ENCODE measurements at regions not wholly inside any gene's neighbourhood (a gene's known extent, or its start where the extent isn't known, plus 50 kb on each side); places are given as distances from the start of the nearest gene placed in this dataset.

GRCh38 chr6:118391086-118391485 is 157.0 kb upstream of the PLN start:
- no peak for TF ChIP-seq Cebpa-rat (IDR thresholded peaks at IDR 0.05)
- Histone ChIP-seq H3K4me1 (peaks cover 6% of the 10 kb centered on the region; the same call in 1 of the 2 replicates), H3K9me3 (no peaks in the 10 kb centered on the region), H3K36me3 (no peaks in the 10 kb centered on the region), H3K4me2 (no peak overlapping the region), H3K27me3 (no peaks in the 10 kb centered on the region), H3K9ac (no peak overlapping the region), H3K4me3 (no peak overlapping the region), H3K27ac (no peak overlapping the region), H4K20me1 (no peaks in the 10 kb centered on the region)

- H3K4me1 ChIP-seq = no peaks in the 10 kb centered on the region
- H3K9me3 ChIP-seq = no peaks in the 10 kb centered on the region
- H3K36me3 ChIP-seq = no peaks in the 10 kb centered on the region
- no peak overlapping the region for H3K9ac ChIP-seq
- no peaks in the 10 kb centered on the region for H4K20me1 ChIP-seq
- no peak for TF ChIP-seq Cebpa-rat (IDR thresholded peaks at IDR 0.05)
- no peak overlapping the region for H3K4me3 ChIP-seq
- H3K4me2 ChIP-seq = no peak overlapping the region
- no peaks in the 10 kb centered on the region for H3K27me3 ChIP-seq
- no peak overlapping the region for H3K27ac ChIP-seq
Measured at GRCh38 chr6:118394106-118394505, 154.0 kb upstream of the PLN start.

- H3K4me1 ChIP-seq = no peaks in the 10 kb centered on the region
- no peak overlapping the region for H3K9ac ChIP-seq
- H3K27ac ChIP-seq = no peak overlapping the region
Measured at GRCh38 chr6:118396969-118397368, 151.1 kb upstream of the PLN start.

GRCh38 chr6:118397671-118398465 is 150.2 kb upstream of the PLN start:
- Histone ChIP-seq H3K27ac (no peak overlapping the region), H3K27me3 (no peaks in the 10 kb centered on the region), H3K4me2 (no peak overlapping the region), H3K9ac (no peak overlapping the region), H3K36me3 (no peaks in the 10 kb centered on the region), H3K9me3 (no peaks in the 10 kb centered on the region), H4K20me1 (no peaks in the 10 kb centered on the region), H3K4me1 (no peaks in the 10 kb centered on the region), H3K4me3 (no peak overlapping the region)
- TF ChIP-seq Cebpa-rat (IDR thresholded peaks at IDR 0.05) = no peak

More at GRCh38 chr6:118396969-118397368, 151.1 kb upstream of the PLN start:
- no peaks in the 10 kb centered on the region for H3K27me3 ChIP-seq
- H4K20me1 ChIP-seq = no peaks in the 10 kb centered on the region
- no peak overlapping the region for H3K4me2 ChIP-seq
- no peaks in the 10 kb centered on the region for H3K36me3 ChIP-seq
- H3K9me3 ChIP-seq = no peaks in the 10 kb centered on the region
- no peak for TF ChIP-seq Cebpa-rat (IDR thresholded peaks at IDR 0.05)
- H3K4me3 ChIP-seq = no peak overlapping the region

DNA sequence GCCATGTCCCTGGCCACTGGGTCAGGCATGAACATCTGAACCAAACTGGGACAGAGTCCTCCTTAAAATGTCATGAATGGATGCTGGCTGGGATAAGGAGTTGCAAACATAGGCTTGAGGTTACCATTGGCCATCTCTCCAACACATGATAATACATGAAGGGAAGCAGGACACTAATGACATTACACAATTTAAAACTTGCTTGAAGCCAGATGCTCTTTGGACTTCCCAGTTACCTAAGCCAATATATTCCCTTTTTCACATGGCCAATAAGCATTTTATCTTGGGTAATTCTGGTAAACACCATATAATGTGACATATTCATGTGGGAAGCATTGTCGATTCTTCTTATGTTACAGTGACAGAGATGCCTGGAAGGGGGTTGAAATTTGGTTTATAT is 148.0 kb upstream of the PLN start:
- TF ChIP-seq Cebpa-rat (IDR thresholded peaks at IDR 0.05) = no peak
- no peak overlapping the region for H3K4me2 ChIP-seq

DNA sequence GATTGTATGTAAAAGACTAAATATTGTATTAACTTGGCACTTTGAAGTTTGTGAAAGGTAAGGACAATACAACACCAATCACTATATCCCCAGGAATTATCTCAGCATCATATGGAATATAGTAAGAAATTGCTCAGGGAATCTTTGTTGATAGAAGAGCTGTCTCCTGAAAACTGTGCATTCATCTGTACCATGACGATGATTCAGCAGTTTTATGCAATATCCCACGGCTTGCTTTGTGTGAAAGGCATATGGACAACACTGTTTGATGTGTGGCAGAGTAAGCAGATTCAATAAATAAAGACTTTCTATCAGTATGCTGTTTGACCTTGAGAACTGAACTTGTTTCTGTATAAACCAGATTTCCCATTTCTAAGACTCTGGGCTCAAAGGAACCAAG is 147.5 kb upstream of the PLN start:
- H3K4me1 ChIP-seq = no peaks in the 10 kb centered on the region
- no peaks in the 10 kb centered on the region for H3K9me3 ChIP-seq
- H3K4me2 ChIP-seq = no peak overlapping the region
- no peak overlapping the region for H3K4me3 ChIP-seq
- no peaks in the 10 kb centered on the region for H3K27me3 ChIP-seq
- TF ChIP-seq Cebpa-rat (IDR thresholded peaks at IDR 0.05) = no peak
- H4K20me1 ChIP-seq = no peaks in the 10 kb centered on the region
- H3K27ac ChIP-seq = no peak overlapping the region
- no peak overlapping the region for H3K9ac ChIP-seq
- no peaks in the 10 kb centered on the region for H3K36me3 ChIP-seq

More for the DNA sequence above, 148.0 kb upstream of the PLN start:
- Histone ChIP-seq H3K27ac (no peak overlapping the region), H3K4me1 (no peaks in the 10 kb centered on the region), H3K36me3 (no peaks in the 10 kb centered on the region), H4K20me1 (no peaks in the 10 kb centered on the region), H3K4me3 (no peak overlapping the region), H3K27me3 (no peaks in the 10 kb centered on the region), H3K9ac (no peak overlapping the region), H3K9me3 (no peaks in the 10 kb centered on the region)

DNA sequence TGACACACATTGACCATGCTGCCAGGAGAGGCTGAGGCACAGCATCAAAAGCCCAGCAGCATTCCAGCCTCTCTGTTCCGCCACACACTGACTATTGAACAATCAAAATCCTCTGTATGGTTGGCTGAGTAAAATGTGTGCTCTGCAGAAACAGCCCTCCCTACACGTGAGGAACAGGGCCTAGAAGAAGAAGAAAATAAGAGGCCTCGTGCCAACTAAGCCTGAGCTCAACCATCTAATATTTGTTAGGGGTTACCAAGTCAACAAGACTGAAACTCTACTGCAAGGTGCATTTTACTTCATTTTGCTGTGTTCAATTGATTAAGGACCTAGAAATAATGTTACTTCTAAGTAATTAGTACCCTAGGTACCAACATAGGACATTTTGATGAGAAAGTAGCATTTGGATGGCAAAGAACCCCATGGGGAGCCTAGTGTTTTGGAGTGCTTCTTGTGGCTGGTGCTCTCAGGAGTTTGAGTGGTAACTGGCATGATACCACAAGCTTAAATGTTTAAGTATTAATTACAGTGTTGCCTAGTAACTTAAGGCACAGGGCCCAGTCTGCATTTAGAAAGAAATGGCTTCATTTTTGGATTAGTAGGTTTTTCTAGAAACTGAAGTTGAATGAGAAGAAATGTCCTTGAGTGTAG is 146.6 kb upstream of the PLN start:
- TF ChIP-seq Cebpa-rat (IDR thresholded peaks at IDR 0.05) = no peak
- Histone ChIP-seq H3K9me3 (no peaks in the 10 kb centered on the region), H3K4me3 (no peak overlapping the region)

DNA sequence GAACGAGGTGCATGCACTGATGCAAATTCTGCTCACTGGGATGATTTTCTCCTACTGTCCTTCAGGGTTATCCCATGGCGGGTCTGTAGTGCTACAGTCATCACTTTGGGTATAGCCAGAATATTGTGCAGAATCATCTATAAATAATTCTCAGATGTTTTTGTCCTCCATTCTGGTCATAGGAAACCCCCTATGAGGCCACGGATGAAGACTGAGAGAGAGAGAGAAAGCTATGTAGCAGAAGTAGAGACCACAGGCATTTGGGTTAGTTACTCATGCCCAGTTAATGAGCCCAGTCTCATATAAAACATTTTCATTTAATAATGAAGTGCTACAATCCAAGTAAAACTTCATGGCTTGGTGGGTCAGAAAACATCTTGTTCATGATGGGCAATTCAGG is 145.1 kb upstream of the PLN start:
- Histone ChIP-seq H3K9me3 (no peaks in the 10 kb centered on the region), H4K20me1 (no peaks in the 10 kb centered on the region), H3K9ac (no peak overlapping the region), H3K36me3 (no peaks in the 10 kb centered on the region), H3K27me3 (no peaks in the 10 kb centered on the region), H3K4me3 (no peak overlapping the region), H3K4me2 (no peak overlapping the region), H3K27ac (no peak overlapping the region), H3K4me1 (no peaks in the 10 kb centered on the region)
- no peak for TF ChIP-seq Cebpa-rat (IDR thresholded peaks at IDR 0.05)

More for the DNA sequence above, 146.6 kb upstream of the PLN start:
- H3K27me3 ChIP-seq = no peaks in the 10 kb centered on the region
- no peak overlapping the region for H3K27ac ChIP-seq
- H3K4me2 ChIP-seq = no peak overlapping the region
- no peaks in the 10 kb centered on the region for H3K36me3 ChIP-seq
- H3K4me1 ChIP-seq = no peaks in the 10 kb centered on the region
- H3K9ac ChIP-seq = no peak overlapping the region
- no peaks in the 10 kb centered on the region for H4K20me1 ChIP-seq

GRCh38 chr6:118408863-118409262 is 139.2 kb upstream of the PLN start:
- H3K27me3 ChIP-seq = no peaks in the 10 kb centered on the region
- TF ChIP-seq Cebpa-rat (IDR thresholded peaks at IDR 0.05) = no peak
- H4K20me1 ChIP-seq = no peaks in the 10 kb centered on the region
- no peak overlapping the region for H3K9ac ChIP-seq
- H3K27ac ChIP-seq = no peak overlapping the region
- no peak overlapping the region for H3K4me2 ChIP-seq
- H3K36me3 ChIP-seq = no peaks in the 10 kb centered on the region
- H3K9me3 ChIP-seq = 0 out of 2 replicates have a peak, but pooled peaks cover 6% of the 10 kb centered on the region
- no peaks in the 10 kb centered on the region for H3K4me1 ChIP-seq
- no peak overlapping the region for H3K4me3 ChIP-seq

DNA sequence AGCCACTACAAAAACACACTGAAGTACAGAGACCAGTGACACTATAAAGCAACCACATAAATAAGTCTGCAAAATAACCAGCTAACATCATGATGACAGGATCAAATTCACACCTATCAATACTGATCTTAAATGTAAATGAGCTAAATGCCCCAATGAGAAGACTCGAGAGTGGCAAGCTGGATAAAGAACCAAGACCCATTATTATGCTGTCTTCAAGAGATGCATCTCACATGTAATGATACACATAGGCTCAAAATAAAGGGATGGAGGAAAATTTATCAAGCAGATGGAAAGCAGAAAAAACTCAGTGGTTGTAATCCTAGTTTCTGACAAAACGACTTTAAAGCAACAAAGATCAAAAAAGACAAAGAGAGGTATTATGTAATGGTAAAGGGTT is 138.1 kb upstream of the PLN start:
- Histone ChIP-seq H3K4me1 (no peaks in the 10 kb centered on the region), H3K4me2 (no peak overlapping the region), H4K20me1 (no peaks in the 10 kb centered on the region), H3K27ac (no peak overlapping the region), H3K36me3 (no peaks in the 10 kb centered on the region), H3K9me3 (0 out of 2 replicates have a peak, but pooled peaks cover 6% of the 10 kb centered on the region), H3K9ac (no peak overlapping the region), H3K4me3 (no peak overlapping the region), H3K27me3 (no peaks in the 10 kb centered on the region)
- TF ChIP-seq Cebpa-rat (IDR thresholded peaks at IDR 0.05) = no peak

Data from BLaER1 (cell line).